ENCODE measurements at regions not wholly inside any gene's neighbourhood (a gene's known extent, or its start where the extent isn't known, plus 50 kb on each side); places are given as distances from the start of the nearest gene placed in this dataset.
"Not testable (repeated sequence)": the region's sequence is repeated elsewhere in the genome, so short reads cannot be mapped to it uniquely, and the experiment has no call there.

DNA sequence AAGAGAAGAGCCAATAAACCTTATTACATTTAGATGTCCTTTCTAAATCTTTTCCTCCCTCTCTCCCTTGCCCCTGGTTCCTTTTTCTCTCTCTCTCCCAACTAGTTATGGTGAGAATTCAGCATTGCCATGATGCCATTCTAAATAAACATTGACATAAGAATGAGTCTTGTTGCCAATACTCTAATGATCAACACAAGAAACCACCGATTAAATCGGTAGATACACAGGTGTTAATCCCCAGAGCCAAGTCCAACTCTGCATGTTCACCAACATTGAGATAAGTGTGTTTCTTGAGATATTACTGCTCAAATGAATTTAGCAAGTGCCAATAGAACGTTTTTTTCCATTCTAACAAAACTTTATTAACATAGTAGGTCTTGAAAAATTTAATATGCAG, 412.1 kb downstream of the KCNJ2 start:
- no peak overlapping the region for H3K4me3 ChIP-seq (ENCODE audit: low read length)
- H3K4me1 ChIP-seq (ENCODE audit: insufficient read depth, low read length), result no peaks in the 10 kb centered on the region
- no peaks in the 10 kb centered on the region for H3K9me3 ChIP-seq (ENCODE audit: low read length)
- H3K36me3 ChIP-seq (ENCODE audit: insufficient read depth, low read length), result no peaks in the 10 kb centered on the region
- no peaks in the 10 kb centered on the region for H3K27me3 ChIP-seq (ENCODE audit: insufficient read depth, low read length)
- H2AFZ ChIP-seq (ENCODE audit: low read depth, low read length), result no peak overlapping the region

DNA sequence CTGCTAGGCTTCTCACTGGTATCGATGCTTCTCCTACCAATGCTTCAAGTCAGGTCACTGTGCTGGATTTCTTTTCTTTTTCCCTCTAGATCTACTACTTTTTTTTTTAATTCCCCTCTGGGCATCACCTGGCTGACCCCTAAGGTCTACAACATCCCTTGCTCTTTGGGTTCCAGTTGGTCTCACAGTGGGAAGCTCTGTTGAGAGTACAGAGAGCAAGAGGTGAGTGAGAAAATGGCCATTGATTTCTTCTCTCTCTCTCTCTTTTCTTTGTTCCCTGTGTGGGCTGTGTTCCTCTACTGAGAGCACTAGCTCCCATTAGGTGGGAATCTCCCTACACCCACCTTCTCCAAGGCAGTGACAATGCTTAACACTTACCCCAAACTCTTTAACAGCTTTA, 413.4 kb downstream of the KCNJ2 start:
- no peak overlapping the region for H3K4me3 ChIP-seq (ENCODE audit: low read length)
- no peaks in the 10 kb centered on the region for H3K9me3 ChIP-seq (ENCODE audit: low read length)
- H3K36me3 ChIP-seq (ENCODE audit: insufficient read depth, low read length), result no peaks in the 10 kb centered on the region
- no peak overlapping the region for H2AFZ ChIP-seq (ENCODE audit: low read depth, low read length)
- H3K27me3 ChIP-seq (ENCODE audit: insufficient read depth, low read length), result no peaks in the 10 kb centered on the region
- no peaks in the 10 kb centered on the region for H3K4me1 ChIP-seq (ENCODE audit: insufficient read depth, low read length)

DNA sequence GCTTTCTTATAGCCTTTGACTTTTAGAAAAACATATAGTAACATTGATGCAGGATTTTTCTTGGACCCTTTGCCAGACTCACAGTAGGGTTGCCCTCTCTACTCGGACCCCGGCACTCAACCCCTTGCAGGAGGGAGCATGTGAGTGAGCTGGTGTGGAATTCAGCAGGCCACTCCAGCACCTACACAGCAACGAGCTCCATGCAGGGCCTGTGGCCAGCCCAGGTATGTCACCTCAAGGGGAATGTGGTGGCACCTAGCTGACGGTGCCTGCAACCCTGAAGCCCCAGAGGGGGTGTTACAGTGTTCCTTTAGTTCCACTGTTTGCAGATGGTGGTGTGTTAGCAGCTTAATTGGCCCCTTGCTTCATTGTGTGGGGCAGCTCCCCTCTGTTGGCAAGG, 414.9 kb downstream of the KCNJ2 start:
- H2AFZ ChIP-seq (ENCODE audit: low read depth, low read length), result no peak overlapping the region
- H3K9me3 ChIP-seq (ENCODE audit: low read length), result no peaks in the 10 kb centered on the region
- no peaks in the 10 kb centered on the region for H3K4me1 ChIP-seq (ENCODE audit: insufficient read depth, low read length)
- no peak overlapping the region for H3K4me3 ChIP-seq (ENCODE audit: low read length)
- no peaks in the 10 kb centered on the region for H3K27me3 ChIP-seq (ENCODE audit: insufficient read depth, low read length)
- H3K36me3 ChIP-seq (ENCODE audit: insufficient read depth, low read length), result no peaks in the 10 kb centered on the region

DNA sequence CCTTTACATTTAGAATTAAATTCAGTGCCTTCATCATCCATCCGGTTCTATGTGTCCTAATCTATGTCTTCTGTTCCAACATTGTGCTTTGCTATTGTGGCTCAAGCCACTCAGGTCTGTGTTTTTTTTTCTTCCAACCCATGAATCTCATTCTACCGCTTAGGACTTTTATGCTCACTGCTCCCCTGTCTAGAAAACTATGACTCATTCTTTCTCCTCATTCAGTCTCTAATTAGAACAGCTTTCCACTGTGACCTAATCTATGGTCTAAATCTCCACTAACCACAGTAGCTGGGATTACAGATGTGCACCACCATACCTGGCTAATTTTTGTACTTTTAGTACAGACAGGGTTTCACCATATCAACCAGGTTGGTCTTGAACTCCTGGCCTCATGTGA, 418.7 kb downstream of the KCNJ2 start:
- no peaks in the 10 kb centered on the region for H3K27me3 ChIP-seq (ENCODE audit: insufficient read depth, low read length)
- H3K36me3 ChIP-seq (ENCODE audit: insufficient read depth, low read length), result no peaks in the 10 kb centered on the region
- H2AFZ ChIP-seq (ENCODE audit: low read depth, low read length), result no peak overlapping the region
- H3K4me3 ChIP-seq (ENCODE audit: low read length), result no peak overlapping the region
- no peaks in the 10 kb centered on the region for H3K4me1 ChIP-seq (ENCODE audit: insufficient read depth, low read length)
- H3K9me3 ChIP-seq (ENCODE audit: low read length), result no peaks in the 10 kb centered on the region

DNA sequence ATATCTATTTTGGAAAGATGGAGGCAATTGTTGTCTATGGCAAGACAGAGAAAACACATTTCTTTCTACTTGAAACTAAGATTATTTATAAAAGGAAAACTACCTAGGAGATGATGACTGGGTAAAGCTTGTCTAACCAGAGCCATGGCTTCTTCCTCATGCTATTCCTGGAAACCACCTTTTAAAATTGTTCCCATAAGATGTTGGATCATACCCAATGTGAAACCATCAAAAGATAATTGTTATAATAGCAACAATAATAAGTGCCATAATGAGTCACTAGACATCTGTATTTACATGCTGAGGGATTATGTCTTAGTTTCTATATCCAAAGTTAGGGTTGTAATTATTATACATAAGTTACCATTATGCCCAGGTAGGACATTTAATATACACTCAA, 428.4 kb downstream of the KCNJ2 start:
- H3K27me3 ChIP-seq (ENCODE audit: insufficient read depth, low read length), result no peaks in the 10 kb centered on the region
- no peaks in the 10 kb centered on the region for H3K9me3 ChIP-seq (ENCODE audit: low read length)
- no peak overlapping the region for H3K4me3 ChIP-seq (ENCODE audit: low read length)
- H3K36me3 ChIP-seq (ENCODE audit: insufficient read depth, low read length), result no peaks in the 10 kb centered on the region
- no peak overlapping the region for H2AFZ ChIP-seq (ENCODE audit: low read depth, low read length)
- H3K4me1 ChIP-seq (ENCODE audit: insufficient read depth, low read length), result no peaks in the 10 kb centered on the region

DNA sequence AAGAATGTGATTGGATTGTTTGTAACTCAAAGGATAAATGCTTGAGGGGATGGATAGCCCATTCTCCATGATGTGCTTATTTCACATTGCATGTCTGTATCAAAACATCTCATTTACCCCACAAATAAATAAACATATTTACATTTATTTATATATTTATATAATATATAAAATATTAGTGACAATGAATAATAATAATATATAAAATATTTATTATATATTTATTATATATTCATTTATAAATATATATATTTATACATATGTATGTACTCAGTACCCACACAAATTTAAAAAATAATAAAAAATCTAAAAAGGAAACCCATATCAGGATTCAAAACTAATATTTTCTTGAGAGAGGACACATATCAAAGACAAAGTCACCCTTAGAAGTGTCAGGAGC, 429.9 kb downstream of the KCNJ2 start:
- H3K27me3 ChIP-seq (ENCODE audit: insufficient read depth, low read length), result no peaks in the 10 kb centered on the region
- no peaks in the 10 kb centered on the region for H3K9me3 ChIP-seq (ENCODE audit: low read length)
- no peaks in the 10 kb centered on the region for H3K36me3 ChIP-seq (ENCODE audit: insufficient read depth, low read length)
- H3K4me3 ChIP-seq (ENCODE audit: low read length), result no peak overlapping the region
- H2AFZ ChIP-seq (ENCODE audit: low read depth, low read length), result no peak overlapping the region
- no peaks in the 10 kb centered on the region for H3K4me1 ChIP-seq (ENCODE audit: insufficient read depth, low read length)

DNA sequence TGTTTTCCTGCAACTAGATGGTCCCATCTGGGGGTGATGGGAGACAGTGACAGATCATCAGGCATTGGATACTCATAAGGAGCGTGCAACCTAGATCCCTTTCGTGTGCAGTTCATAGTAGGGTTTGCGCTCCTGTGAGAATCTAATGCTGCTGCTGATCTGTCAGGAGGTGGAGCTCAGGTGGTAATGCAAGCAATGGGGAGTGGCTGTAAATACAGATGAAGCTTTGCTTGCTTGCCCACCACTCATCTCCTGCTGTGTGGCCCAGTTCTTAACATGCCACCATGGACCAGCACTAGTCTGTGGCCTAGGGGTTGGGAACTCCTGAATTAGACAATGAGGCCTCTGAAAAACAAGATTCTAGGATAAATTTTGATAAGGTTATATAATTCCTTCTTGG, 430.6 kb downstream of the KCNJ2 start:
- not testable (repeated sequence) for H3K27me3 ChIP-seq (ENCODE audit: insufficient read depth, low read length); H3K36me3 ChIP-seq (ENCODE audit: insufficient read depth, low read length); H2AFZ ChIP-seq (ENCODE audit: low read depth, low read length); H3K4me3 ChIP-seq (ENCODE audit: low read length); H3K4me1 ChIP-seq (ENCODE audit: insufficient read depth, low read length); H3K9me3 ChIP-seq (ENCODE audit: low read length)

DNA sequence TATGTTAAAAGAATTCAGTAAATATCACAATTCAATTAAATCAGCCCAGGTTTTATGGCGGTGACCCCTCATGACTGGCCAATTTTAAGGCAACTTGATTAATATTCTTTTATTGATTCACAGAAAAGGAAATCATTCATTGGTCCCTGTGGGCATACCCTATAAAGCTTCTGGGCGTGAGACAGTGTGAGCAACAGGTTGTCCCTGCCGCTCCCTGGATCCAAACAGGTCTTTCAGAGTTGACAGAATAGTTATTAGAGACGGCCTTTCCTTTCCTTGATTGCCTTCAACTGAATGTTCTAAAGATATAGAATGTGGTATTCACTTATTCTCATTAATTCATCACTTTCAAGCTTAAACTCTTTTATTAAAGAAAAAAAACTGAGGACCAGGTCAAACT, 433.9 kb downstream of the KCNJ2 start:
- H2AFZ ChIP-seq (ENCODE audit: low read depth, low read length), result no peak overlapping the region
- H3K4me3 ChIP-seq (ENCODE audit: low read length), result no peak overlapping the region
- H3K9me3 ChIP-seq (ENCODE audit: low read length), result no peaks in the 10 kb centered on the region
- peaks cover 7% of the 10 kb centered on the region for H3K4me1 ChIP-seq (ENCODE audit: insufficient read depth, low read length)
- H3K36me3 ChIP-seq (ENCODE audit: insufficient read depth, low read length), result no peaks in the 10 kb centered on the region
- no peaks in the 10 kb centered on the region for H3K27me3 ChIP-seq (ENCODE audit: insufficient read depth, low read length)

DNA sequence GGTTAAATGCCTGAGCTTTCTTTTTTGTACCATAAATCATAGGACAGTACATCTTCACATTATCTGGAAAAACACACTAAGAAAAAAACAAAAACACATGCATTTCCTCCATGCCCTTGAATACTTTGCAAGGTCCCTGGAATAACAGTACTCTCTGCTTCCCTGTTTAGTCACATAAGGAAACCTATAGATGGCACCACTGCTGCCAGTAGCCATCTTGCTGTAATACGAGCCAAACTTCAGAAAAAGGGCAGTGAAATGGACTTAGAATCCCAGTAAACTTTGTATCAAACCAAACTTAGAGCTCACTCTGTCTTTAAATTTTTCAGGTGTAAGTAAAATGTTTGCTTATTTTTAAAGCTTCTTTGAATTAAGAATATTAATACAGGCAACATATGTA, 435.5 kb downstream of the KCNJ2 start:
- Histone ChIP-seq H3K4me3 (ENCODE audit: low read length) (no peak overlapping the region), H3K27me3 (ENCODE audit: insufficient read depth, low read length) (no peaks in the 10 kb centered on the region), H3K36me3 (ENCODE audit: insufficient read depth, low read length) (no peaks in the 10 kb centered on the region), H3K4me1 (ENCODE audit: insufficient read depth, low read length) (peaks cover 9% of the 10 kb centered on the region), H2AFZ (ENCODE audit: low read depth, low read length) (peak overlapping the region; percentile 8), H3K9me3 (ENCODE audit: low read length) (no peaks in the 10 kb centered on the region)

DNA sequence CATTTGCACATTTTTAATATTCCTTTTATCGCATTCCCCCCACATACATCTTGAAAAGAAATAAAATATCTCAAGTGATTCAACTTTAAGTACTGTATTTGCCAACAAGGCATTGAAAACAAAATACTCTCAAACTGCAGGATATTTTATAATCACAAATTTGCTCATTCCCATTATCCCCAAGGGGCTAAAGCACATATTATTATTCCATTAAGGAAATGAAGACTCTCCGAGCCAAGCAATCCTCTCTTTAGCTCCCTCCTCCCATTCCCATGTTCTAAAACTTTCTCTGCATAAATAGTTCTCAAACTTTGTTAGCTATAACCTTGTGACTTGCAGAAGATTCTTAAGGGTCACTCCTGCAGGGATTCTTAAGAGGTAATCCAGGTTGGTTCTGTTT, 436.8 kb downstream of the KCNJ2 start:
- Histone ChIP-seq H3K27me3 (ENCODE audit: insufficient read depth, low read length) (no peaks in the 10 kb centered on the region), H3K9me3 (ENCODE audit: low read length) (no peaks in the 10 kb centered on the region), H3K4me3 (ENCODE audit: low read length) (no peak overlapping the region), H3K36me3 (ENCODE audit: insufficient read depth, low read length) (no peaks in the 10 kb centered on the region), H3K4me1 (ENCODE audit: insufficient read depth, low read length) (peaks cover 9% of the 10 kb centered on the region), H2AFZ (ENCODE audit: low read depth, low read length) (no peak overlapping the region)

DNA sequence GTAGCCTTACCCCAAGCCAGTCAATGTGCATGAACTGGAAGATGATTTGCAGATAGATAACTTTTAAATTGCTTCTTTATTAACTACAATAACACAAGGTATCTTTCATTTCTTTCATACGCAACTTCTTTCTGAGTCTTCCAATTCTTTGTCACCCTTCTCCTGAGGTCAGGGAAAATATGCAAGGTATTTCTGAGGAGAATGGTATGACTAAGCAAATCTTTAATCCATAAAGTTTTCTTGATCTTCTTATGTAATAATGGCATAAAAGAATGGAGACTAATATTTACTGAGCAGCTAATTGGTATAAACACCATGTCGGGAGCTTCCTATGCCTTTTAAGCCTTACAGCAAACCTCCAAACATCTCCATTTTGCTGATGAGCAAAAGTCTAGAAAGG, 438.9 kb downstream of the KCNJ2 start:
- no peaks in the 10 kb centered on the region for H3K9me3 ChIP-seq (ENCODE audit: low read length)
- no peaks in the 10 kb centered on the region for H3K36me3 ChIP-seq (ENCODE audit: insufficient read depth, low read length)
- H3K27me3 ChIP-seq (ENCODE audit: insufficient read depth, low read length), result no peaks in the 10 kb centered on the region
- H2AFZ ChIP-seq (ENCODE audit: low read depth, low read length), result no peak overlapping the region
- H3K4me3 ChIP-seq (ENCODE audit: low read length), result no peak overlapping the region
- H3K4me1 ChIP-seq (ENCODE audit: insufficient read depth, low read length), result peaks cover 9% of the 10 kb centered on the region

DNA sequence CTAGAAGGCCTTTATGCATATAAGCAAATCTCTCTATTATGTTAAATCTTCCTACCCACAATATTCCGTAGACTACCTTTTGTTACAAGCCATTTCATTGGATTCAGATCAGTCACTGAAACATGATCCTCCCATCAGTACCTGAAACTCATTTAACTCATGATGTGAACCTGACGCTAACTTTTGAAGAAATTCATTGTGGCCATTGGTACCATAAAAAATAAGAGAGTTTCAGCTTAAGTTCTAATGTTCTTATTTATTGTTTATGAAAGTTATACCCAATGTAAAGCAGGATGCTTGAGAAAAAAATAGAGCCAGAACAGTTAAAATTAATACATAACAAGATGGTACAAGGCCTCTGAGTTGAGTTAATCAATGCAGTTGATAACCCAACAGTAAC, 439.6 kb downstream of the KCNJ2 start:
- Histone ChIP-seq H3K9me3 (ENCODE audit: low read length) (no peaks in the 10 kb centered on the region), H3K4me1 (ENCODE audit: insufficient read depth, low read length) (peaks cover 9% of the 10 kb centered on the region), H3K36me3 (ENCODE audit: insufficient read depth, low read length) (no peaks in the 10 kb centered on the region), H3K4me3 (ENCODE audit: low read length) (no peak overlapping the region), H2AFZ (ENCODE audit: low read depth, low read length) (no peak overlapping the region), H3K27me3 (ENCODE audit: insufficient read depth, low read length) (no peaks in the 10 kb centered on the region)

DNA sequence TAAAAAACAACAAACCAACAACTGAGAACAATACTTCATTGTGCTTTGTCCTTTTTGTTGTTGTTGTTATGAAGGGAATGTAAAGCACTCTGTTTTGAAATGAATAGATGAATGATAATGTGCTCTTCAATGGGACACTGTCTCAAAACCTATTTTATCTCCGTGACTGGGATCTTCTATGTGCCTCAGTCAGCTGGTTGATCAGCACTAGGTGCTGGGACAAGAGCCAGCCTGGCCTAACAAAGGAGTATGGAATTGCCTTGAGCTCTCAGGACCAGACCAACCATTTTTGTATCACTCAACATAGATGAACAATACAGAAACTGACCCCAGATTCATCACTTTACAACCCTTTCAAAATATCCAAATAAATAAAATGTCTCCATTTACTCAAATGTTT, 440.2 kb downstream of the KCNJ2 start:
- Histone ChIP-seq H3K4me1 (ENCODE audit: insufficient read depth, low read length) (peaks cover 9% of the 10 kb centered on the region), H3K9me3 (ENCODE audit: low read length) (no peaks in the 10 kb centered on the region), H3K36me3 (ENCODE audit: insufficient read depth, low read length) (no peaks in the 10 kb centered on the region), H3K4me3 (ENCODE audit: low read length) (no peak overlapping the region), H2AFZ (ENCODE audit: low read depth, low read length) (peak overlapping the region; percentile 13), H3K27me3 (ENCODE audit: insufficient read depth, low read length) (no peaks in the 10 kb centered on the region)

DNA sequence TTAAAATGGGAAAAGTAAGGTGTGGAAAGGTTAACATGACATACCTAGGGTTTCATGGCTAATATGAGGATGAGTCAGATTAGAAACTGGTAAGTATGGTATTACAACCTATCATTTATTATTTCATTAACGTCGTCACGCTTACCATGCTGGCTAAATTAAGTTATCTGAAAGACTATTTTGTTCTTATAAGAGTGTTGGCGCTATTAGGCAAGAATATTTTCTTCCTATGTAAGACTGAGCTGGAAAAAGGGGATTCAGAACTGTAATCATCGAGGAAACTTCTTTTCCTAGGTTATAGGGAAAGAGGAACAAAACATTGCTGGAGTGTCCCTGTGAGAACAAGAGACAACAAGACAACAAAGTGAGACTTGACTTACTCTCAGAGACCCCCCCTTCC, 440.8 kb downstream of the KCNJ2 start:
- Histone ChIP-seq H3K4me3 (ENCODE audit: low read length) (no peak overlapping the region), H3K9me3 (ENCODE audit: low read length) (no peaks in the 10 kb centered on the region), H3K27me3 (ENCODE audit: insufficient read depth, low read length) (no peaks in the 10 kb centered on the region), H3K4me1 (ENCODE audit: insufficient read depth, low read length) (peaks cover 7% of the 10 kb centered on the region), H3K36me3 (ENCODE audit: insufficient read depth, low read length) (no peaks in the 10 kb centered on the region), H2AFZ (ENCODE audit: low read depth, low read length) (no peak overlapping the region)
